GM12872 (cell line): ENCODE measurements at regions not wholly inside any gene's neighbourhood (a gene's known extent, or its start where the extent isn't known, plus 50 kb on each side); places are given as distances from the start of the nearest gene placed in this dataset.

Source experiments
- TF ChIP-seq, protein P1 (sequence below): IDR thresholded peaks from 3 replicates; pipeline ENCODE4 v1.5.1; 2011; ENCODE audit warnings: low read depth, mild to moderate bottlenecking, low read length, moderate library complexity; ENCODE audit not compliant: insufficient read depth

DNA sequence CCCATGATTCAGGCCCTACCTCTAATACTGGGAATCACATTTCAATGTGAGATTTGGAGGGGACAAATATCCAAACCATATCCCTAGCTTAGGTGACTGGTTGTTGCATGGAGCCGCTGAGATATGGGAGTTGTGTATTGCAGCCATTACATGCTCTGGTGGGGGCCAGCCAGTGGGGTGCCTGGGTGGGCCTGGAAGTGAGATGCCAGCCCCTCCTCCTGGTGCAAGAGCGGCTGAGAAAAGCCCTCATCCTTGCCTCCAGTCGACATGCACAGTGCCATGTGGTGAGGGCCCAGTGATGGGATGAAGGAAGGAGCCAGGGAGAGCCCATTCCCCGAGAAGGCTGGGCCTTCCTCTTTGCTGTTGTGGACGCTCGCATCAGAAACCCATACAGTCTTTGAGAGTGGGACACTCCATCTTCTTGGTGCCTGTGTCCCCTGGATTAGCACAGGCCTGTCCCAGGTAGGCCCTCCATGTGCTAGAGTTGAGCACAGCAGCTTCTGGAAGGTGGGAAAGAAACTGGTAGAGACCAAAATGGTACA, 1043.0 kb downstream of the TBC1D22A start:
- TF ChIP-seq, protein P1, sequence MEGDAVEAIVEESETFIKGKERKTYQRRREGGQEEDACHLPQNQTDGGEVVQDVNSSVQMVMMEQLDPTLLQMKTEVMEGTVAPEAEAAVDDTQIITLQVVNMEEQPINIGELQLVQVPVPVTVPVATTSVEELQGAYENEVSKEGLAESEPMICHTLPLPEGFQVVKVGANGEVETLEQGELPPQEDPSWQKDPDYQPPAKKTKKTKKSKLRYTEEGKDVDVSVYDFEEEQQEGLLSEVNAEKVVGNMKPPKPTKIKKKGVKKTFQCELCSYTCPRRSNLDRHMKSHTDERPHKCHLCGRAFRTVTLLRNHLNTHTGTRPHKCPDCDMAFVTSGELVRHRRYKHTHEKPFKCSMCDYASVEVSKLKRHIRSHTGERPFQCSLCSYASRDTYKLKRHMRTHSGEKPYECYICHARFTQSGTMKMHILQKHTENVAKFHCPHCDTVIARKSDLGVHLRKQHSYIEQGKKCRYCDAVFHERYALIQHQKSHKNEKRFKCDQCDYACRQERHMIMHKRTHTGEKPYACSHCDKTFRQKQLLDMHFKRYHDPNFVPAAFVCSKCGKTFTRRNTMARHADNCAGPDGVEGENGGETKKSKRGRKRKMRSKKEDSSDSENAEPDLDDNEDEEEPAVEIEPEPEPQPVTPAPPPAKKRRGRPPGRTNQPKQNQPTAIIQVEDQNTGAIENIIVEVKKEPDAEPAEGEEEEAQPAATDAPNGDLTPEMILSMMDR: no peak

DNA sequence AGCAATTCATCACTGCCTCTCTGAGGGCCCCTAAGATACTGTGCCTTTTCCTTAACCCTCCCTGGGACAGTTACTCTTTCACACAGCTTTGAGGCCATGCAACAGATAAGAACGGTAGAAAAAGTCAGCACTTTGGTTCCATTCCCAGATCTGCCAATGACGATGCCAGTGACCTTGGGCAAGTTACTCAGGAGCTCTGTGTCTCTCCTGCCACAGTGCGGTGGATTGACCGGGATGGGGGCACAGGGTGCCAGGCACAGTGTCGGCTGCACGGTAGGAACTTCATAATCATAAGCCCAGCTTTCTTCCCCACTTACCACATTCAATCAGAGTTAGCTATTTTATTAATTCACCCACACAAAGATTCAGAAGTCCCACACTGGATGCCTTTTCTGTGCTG, 1041.8 kb downstream of the TBC1D22A start:
- TF ChIP-seq, protein P1: no peak

DNA sequence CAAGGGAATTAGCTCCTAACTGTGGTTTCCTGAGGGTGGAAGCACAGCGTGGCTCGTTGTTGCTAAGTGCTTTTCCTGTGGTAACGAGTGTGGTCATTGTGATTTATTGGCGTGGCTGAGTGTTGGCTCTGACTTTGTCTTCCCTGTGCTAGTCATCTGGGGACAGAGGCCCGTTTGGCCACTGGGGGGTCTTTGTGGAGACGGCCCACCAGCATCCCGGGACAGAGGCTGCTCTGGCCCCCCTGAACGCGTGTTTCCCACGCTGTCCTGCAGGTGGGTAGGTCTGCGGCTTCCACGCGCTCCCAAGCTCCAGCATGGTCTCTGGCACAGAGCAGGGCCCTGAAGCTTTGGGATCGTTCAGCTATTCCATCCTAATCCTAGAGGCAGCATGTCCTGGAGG, 1040.0 kb downstream of the TBC1D22A start:
- TF ChIP-seq, protein P1: no peak

DNA sequence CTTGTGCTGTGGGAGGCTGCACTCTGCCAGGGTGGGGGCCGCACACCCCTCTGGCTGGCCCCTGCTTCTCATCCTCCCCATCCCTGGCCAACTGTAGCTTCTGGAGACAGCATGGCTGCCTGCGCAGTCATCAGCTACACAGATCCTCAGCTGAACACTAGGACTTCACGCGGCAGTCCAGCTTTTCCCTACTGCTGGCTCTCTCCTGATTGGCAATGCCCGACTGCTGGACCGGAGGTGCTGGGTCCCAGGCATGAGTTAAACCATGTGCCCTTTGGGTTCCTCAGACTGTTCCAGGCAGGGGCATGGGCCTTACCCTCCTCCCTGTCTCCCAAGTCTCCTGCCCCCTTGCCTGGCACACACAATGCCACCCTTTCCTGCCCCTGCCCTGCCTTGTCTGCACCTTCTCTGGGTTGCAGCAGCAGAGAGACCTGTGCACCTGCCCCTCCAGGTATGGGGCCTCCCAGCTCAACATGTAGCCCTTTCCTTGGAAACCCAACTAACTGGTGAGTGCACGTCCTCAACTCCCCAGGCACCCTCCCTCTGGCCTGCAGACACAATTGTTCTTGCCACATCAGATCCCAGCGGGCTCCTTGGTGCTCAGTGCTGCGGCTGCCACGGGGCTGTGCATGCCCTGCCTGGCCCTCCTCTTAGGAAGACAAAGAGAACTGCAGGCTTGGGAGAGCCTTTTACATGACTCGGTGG, 1039.2 kb downstream of the TBC1D22A start:
- TF ChIP-seq, protein P1: no peak

DNA sequence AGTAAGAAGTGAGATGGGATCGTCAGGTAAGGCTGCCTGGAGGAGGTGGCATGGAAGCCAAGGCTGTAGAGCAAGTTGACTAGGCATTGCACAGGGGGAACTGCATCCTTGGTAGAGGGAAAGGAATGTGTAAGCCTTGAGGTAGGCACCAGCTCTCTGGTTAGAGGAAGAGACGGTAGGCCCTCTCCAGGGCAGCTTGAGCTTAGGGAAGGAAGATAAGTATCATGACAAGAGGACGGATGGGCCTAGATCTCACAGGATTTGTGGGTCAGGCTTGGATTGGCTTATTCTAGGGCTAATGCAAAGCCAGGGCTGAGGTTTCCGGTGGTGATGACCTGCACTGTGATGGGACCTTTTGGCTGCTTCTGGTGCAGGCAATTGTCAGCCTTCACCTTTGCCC, 1035.8 kb downstream of the TBC1D22A start:
- TF ChIP-seq, protein P1: no peak

DNA sequence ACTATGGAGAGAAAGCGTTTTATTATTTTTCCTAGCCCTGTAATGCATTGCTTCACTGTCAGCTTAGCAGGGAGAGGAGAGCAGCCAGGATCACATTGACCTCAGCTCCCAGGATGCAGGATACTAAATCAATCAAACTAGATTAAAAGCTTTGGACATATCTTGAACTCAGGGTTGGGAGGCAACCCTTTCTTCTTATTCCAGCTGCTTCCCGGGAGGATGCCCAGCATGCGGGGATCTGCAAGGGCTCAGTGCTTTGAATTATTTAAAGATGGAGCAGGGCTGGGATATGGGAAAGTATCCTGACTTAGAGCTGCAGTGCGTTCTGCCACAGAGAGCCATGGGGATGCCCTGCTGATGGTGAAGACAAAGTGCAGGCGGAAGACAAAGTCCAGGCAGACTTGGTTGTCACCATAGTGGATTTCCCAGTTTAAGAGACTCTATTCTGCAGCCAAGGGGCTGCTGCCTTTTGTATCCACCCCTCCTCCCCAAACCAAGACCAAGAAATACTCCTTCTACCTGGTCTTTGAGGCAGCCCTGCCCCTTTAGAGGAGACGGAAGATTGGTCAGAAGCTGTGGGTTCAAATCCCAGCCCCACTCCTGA, 1035.0 kb downstream of the TBC1D22A start:
- TF ChIP-seq, protein P1: no peak

DNA sequence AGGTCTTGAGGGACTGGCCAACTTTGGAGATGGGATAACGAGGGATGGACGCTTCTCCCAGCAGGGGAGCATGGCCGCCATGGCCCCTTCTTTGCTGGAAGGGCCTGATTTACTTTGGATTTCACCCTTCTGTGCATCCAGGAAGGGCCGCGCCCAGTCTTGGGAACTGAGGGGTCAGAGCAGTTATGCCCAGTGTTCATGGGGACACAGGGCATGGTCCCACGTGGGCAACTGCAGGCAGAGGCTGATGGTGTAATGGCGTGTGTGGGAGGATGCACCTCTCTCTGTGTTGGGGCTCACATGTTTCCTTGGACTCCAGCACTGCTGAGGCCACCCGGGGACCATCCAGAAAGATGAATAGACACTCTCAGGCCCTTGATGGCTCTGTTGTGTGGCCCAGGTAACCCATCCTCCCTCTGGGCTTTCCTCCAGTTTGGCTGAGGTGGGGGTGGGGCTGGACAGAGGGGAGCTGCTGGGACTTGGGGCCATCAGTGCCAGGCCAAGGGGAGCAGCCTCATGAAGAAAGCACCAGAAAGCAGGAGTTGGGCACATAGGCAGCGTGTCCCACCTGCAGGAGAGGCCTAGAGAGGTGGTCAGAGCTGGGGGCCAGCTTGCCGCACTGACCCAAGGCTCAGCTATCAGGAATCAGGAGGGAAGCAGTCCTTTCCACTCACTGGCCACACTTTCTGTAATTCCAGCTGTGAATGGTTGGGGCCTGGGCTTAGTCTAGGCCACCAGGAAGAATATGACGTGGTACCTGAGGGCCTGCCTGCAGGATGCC, 1033.9 kb downstream of the TBC1D22A start:
- TF ChIP-seq, protein P1: no peak
